PC-3 (cell line): ENCODE measurements at regions not wholly inside any gene's neighbourhood (a gene's known extent, or its start where the extent isn't known, plus 50 kb on each side); places are given as distances from the start of the nearest gene placed in this dataset.

Source experiments
- EZH2 ChIP-seq: fragments of 300-600 bp; sonication (generic); IDR thresholded peaks from one replicate; pipeline ENCODE4 v1.6.1; 2017; ENCODE audit warnings: antibody characterized with exemption, mild to moderate bottlenecking, low read length; ENCODE audit not compliant: unreplicated experiment
- TF ChIP-seq, protein P1 (sequence below): fragments of 300-600 bp; sonication (generic); conservative IDR thresholded peaks from 2 replicates; pipeline ENCODE4 v1.5.1; 2017; ENCODE audit warnings: antibody characterized with exemption, low read depth, mild to moderate bottlenecking, low read length

- TF ChIP-seq EZH2 = no peak
- TF ChIP-seq, protein P1, sequence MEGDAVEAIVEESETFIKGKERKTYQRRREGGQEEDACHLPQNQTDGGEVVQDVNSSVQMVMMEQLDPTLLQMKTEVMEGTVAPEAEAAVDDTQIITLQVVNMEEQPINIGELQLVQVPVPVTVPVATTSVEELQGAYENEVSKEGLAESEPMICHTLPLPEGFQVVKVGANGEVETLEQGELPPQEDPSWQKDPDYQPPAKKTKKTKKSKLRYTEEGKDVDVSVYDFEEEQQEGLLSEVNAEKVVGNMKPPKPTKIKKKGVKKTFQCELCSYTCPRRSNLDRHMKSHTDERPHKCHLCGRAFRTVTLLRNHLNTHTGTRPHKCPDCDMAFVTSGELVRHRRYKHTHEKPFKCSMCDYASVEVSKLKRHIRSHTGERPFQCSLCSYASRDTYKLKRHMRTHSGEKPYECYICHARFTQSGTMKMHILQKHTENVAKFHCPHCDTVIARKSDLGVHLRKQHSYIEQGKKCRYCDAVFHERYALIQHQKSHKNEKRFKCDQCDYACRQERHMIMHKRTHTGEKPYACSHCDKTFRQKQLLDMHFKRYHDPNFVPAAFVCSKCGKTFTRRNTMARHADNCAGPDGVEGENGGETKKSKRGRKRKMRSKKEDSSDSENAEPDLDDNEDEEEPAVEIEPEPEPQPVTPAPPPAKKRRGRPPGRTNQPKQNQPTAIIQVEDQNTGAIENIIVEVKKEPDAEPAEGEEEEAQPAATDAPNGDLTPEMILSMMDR = no peak
Observed at GRCh38 chr18:22572341-22572740, 154.6 kb upstream of the CTAGE1 start.
